Stomach smooth muscle (tissue), 2 donors: ENCODE measurements at regions not wholly inside any gene's neighbourhood (a gene's known extent, or its start where the extent isn't known, plus 50 kb on each side); places are given as distances from the start of the nearest gene placed in this dataset.

Experiments used
- H3K27ac ChIP-seq: one replicate; pipeline ENCODE4 v1.7.0; 2013; ENCODE audit warnings: mild to moderate bottlenecking, low read length, inconsistent platforms
- H3K27me3 ChIP-seq, 2 donors: one replicate each; pipeline ENCODE4 v1.7.0; 2013; ENCODE audit warnings: low read length in 2 of 2; ENCODE audit not compliant: insufficient read depth in 2 of 2, control insufficient read depth in 1 of 2
- H3K36me3 ChIP-seq, 2 donors: one replicate each; pipeline ENCODE4 v1.7.0; 2013; ENCODE audit warnings: low read length in 2 of 2; ENCODE audit not compliant: control insufficient read depth in 2 of 2, insufficient read depth in 2 of 2
- H3K4me1 ChIP-seq: one replicate; pipeline ENCODE4 v1.7.0; 2013; ENCODE audit warnings: low read length; ENCODE audit not compliant: control insufficient read depth, insufficient read depth
- H3K4me3 ChIP-seq, 2 donors: one replicate each; pipeline ENCODE4 v1.7.0; 2013; ENCODE audit warnings: low read length in 2 of 2
- H3K9ac ChIP-seq, 2 donors: one replicate each; pipeline ENCODE4 v1.7.0; 2013; ENCODE audit warnings: low read length in 2 of 2, mild to moderate bottlenecking in 1 of 2
- H3K9me3 ChIP-seq, 2 donors: one replicate each; pipeline ENCODE4 v1.7.0; 2013; ENCODE audit warnings: low read length in 2 of 2; ENCODE audit not compliant: control insufficient read depth in 2 of 2
- donor health status: healthy.
- donor health status: Pancreatic carcinoma.

DNA sequence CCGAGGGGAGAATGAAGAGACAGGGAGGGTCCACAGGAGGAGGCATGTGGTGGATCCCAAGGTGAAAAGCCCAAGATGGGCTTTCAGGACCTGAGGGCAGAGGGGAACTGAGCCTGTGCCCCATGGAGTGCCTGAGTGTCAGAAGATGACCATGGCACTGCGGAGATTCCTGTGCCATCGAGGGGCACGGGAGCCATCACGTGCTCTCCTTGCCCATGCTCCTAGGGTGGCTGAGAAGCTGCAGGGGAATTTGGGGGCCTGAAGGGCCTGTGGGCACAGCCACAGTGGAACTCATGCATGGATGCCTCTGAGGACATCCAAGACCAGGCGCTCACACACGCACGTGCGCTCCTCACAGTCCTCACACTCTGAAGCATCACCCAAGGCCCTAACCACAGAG, 56.1 kb upstream of the GLI2 start:
- no peaks in the 10 kb centered on the region for H3K9me3 ChIP-seq
- no peak overlapping the region for H3K9ac ChIP-seq
- H3K27ac ChIP-seq = no peak overlapping the region
- no peaks in the 10 kb centered on the region for H3K36me3 ChIP-seq
- H3K4me1 ChIP-seq = peaks cover 13% of the 10 kb centered on the region
- peaks cover 13 to 19% of the 10 kb centered on the region in 2 donors for H3K27me3 ChIP-seq
- no peak overlapping the region for H3K4me3 ChIP-seq

DNA sequence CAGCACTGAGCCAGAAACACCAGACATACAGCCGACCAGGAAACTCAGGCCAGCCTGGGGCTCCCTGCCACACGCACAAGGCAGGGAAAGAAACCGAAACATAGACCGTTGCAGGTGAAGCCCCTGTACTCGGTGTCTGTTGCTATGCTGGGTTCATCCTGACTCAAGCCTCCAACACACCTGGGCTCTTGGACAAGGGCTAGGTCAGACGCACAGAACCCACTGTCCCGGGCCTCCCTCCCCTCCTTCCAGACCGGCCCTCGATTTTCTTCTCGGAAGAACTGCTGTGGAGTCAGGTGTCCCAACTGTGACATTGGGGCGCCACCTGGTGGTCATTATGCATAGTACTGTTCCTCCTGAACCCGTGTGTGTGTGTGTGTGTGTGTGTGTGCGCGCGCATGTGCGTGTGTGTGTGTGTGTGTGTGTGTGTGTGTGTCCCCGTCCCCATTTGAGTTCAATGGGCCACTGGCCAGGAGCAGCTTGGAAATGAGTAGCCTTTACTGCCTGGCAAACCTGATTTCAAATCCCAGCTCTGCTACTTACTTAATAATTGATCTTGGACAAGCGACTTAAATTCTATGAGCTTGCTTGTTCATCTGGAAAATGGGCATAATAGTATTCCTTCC, 55.4 kb upstream of the GLI2 start:
- Histone ChIP-seq H3K36me3 (no peaks in the 10 kb centered on the region), H3K4me3 (peak overlapping the region in 1 of 2 donors; percentile 49), H3K4me1 (peaks cover 13% of the 10 kb centered on the region), H3K27me3 (peaks cover 11 to 14% of the 10 kb centered on the region in 2 donors), H3K9me3 (no peaks in the 10 kb centered on the region), H3K9ac (peak overlapping the region in 1 of 2 donors; percentile 29), H3K27ac (no peak overlapping the region)

DNA sequence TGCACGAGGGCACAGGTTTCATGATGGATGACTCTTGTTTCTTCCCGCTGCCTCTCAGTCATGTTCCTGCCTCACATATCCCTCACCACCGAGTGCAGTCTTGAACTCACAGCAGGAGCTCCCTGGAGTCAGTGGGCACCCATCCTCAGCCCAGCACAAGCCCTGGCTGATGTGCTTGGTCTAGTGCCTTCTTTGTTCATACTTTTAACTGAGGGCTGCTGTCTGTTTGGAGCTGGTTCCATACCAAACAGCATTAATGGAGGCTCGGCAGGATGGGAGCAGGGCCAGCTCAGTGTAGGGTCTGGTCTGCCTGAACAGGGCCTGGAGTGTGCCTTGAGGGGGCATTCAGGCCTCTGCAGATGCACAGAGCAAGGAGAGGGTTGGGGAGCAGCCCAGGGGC, 54.5 kb upstream of the GLI2 start:
- Histone ChIP-seq H3K4me3 (no peak overlapping the region), H3K9me3 (no peaks in the 10 kb centered on the region), H3K27ac (no peak overlapping the region), H3K27me3 (peaks cover 6% of the 10 kb centered on the region in 2 donors), H3K4me1 (peaks cover 13% of the 10 kb centered on the region), H3K9ac (no peak overlapping the region), H3K36me3 (no peaks in the 10 kb centered on the region)

DNA sequence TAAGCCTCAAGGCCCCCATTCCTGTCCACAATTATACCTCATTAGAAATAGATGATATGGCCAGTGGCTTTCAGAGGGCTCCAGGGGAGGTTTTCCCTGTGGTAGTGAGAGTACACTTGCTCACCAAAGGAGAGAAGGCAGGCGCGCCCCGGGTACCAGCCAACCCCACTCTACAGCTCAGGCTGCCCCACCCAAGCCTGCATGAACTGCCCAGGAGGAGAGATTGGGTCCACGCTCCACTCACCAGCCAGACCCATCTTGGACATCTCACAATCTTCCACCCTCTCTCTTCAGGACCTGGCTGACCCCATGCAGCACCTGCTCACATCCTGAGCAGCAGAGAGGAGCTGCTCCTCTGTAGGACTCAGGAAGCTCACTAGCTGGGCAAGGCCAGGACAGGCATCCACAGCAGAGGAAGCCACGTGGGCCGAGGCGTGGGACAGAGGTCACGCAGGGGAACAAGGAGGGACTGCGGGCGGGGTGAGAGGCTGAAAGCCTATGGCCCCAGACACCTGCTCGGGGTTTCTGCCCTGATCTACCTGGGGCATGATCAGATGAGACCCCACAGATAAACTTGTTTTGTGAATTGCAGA, 53.9 kb upstream of the GLI2 start:
- H3K4me1 ChIP-seq = peaks cover 13% of the 10 kb centered on the region
- no peak overlapping the region for H3K4me3 ChIP-seq
- peaks cover 5 to 6% of the 10 kb centered on the region in 2 donors for H3K27me3 ChIP-seq
- H3K27ac ChIP-seq = no peak overlapping the region
- no peaks in the 10 kb centered on the region for H3K9me3 ChIP-seq
- H3K36me3 ChIP-seq = no peaks in the 10 kb centered on the region
- no peak overlapping the region for H3K9ac ChIP-seq

DNA sequence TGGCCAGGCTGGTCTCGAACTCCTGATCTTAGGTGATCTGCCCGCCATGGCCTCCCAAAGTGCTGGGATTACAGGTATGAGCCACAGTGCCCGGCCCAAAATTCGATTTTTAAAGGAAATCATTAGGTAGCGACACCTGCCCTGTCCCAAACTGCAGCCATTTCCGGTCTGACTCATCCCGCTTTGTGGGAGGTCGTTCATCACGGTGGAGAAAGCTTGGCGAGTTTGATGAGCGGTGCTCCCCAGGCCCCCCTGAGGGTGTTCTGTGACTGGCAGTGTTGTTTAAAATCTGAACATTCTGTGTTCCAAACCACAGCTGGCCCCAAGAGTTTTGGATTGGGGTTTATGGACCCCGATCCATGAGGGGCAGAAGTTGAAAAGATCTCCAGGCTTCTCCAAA, 53.0 kb upstream of the GLI2 start:
- peaks cover 13% of the 10 kb centered on the region for H3K4me1 ChIP-seq
- H3K9me3 ChIP-seq = no peaks in the 10 kb centered on the region
- no peak overlapping the region for H3K27ac ChIP-seq
- H3K9ac ChIP-seq = no peak overlapping the region
- H3K36me3 ChIP-seq = no peaks in the 10 kb centered on the region
- H3K27me3 ChIP-seq = peaks cover 5 to 6% of the 10 kb centered on the region in 2 donors
- H3K4me3 ChIP-seq = no peak overlapping the region

DNA sequence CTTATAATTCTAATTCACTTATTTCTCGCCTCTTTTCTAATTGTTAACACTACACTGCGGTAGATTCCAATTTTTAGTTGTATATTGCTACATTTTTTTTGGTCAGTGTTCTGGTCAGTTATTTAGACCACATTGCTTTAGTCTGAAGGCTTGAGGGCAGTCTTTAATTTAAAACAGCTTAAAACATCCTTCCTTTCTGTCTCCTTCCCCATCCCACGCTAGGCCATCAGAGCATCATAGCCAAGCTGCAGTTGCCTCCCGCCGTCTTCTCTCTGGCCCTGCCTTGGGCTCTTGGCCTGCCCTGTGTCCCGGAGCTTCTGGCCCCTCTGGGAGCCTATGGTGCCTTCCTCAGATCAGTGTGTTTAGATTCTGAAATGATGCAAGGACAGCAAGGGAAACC, 52.6 kb upstream of the GLI2 start:
- H3K4me3 ChIP-seq = no peak overlapping the region
- H3K36me3 ChIP-seq = no peaks in the 10 kb centered on the region
- no peaks in the 10 kb centered on the region for H3K9me3 ChIP-seq
- peaks cover 13% of the 10 kb centered on the region for H3K4me1 ChIP-seq
- peaks cover 5 to 6% of the 10 kb centered on the region in 2 donors for H3K27me3 ChIP-seq
- H3K27ac ChIP-seq = no peak overlapping the region
- H3K9ac ChIP-seq = no peak overlapping the region

DNA sequence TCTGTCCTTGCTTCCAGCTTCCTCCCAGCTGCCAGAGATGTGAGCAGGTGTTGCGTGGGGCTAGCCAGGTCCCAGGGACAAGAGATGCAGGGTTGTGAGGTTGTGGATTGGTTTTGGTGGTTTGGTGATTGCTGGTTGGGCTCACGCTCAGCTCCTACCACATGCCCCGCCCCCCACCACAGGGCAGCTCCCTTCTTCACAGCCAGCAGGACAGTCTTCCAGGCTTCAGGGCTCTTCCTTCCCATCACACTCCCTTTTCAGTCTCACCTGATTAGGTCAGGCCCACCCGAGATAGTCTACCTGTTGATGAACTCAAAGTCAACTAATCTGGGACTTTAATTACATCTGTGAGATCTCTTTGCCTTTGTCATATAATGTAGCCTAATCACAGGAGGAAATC, 52.0 kb upstream of the GLI2 start:
- peaks cover 5 to 6% of the 10 kb centered on the region in 2 donors for H3K27me3 ChIP-seq
- no peak overlapping the region for H3K27ac ChIP-seq
- no peaks in the 10 kb centered on the region for H3K9me3 ChIP-seq
- H3K4me3 ChIP-seq = no peak overlapping the region
- H3K36me3 ChIP-seq = no peaks in the 10 kb centered on the region
- H3K9ac ChIP-seq = no peak overlapping the region
- H3K4me1 ChIP-seq = peaks cover 13% of the 10 kb centered on the region

DNA sequence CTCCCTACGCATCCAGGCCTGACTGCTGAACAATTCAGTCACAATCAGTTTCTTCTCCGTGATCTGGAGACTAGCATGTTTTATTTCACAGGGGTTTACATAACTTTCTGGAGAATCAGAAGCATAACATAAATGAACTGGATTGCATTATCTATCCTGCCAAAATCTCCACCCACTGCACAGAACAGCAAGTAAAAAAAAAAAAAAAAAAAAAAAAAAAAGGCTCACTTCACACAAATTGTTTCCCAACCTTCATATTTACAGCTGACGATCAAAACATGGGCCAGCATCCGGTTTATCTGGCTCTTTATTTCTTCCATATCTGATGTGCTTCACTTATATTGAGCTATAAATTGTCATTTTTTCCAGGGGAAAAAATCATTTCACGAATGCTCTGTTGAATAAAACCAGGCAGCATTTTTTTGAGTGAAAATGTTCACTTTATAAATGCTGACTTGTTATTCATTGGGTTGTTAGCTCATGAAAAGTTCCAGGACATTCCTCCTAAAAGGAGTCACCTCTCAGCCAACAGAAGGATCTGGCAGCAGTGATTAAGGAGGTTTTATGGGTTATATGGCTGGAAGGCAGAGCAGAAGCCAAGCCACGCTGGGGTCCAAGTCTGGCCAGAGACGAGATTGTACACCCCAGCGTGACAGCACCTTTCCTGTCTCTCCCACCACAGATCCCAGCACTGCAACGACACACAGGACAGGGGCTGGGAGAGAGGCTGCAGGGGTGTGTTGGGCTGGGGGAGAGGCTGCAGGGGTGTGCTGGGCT, 51.2 kb upstream of the GLI2 start:
- no peak overlapping the region for H3K4me3 ChIP-seq
- H3K27me3 ChIP-seq = peaks cover 4% of the 10 kb centered on the region in 2 donors
- peaks cover 13% of the 10 kb centered on the region for H3K4me1 ChIP-seq
- no peaks in the 10 kb centered on the region for H3K36me3 ChIP-seq
- H3K9me3 ChIP-seq = no peaks in the 10 kb centered on the region
- no peak overlapping the region for H3K9ac ChIP-seq
- H3K27ac ChIP-seq = no peak overlapping the region

DNA sequence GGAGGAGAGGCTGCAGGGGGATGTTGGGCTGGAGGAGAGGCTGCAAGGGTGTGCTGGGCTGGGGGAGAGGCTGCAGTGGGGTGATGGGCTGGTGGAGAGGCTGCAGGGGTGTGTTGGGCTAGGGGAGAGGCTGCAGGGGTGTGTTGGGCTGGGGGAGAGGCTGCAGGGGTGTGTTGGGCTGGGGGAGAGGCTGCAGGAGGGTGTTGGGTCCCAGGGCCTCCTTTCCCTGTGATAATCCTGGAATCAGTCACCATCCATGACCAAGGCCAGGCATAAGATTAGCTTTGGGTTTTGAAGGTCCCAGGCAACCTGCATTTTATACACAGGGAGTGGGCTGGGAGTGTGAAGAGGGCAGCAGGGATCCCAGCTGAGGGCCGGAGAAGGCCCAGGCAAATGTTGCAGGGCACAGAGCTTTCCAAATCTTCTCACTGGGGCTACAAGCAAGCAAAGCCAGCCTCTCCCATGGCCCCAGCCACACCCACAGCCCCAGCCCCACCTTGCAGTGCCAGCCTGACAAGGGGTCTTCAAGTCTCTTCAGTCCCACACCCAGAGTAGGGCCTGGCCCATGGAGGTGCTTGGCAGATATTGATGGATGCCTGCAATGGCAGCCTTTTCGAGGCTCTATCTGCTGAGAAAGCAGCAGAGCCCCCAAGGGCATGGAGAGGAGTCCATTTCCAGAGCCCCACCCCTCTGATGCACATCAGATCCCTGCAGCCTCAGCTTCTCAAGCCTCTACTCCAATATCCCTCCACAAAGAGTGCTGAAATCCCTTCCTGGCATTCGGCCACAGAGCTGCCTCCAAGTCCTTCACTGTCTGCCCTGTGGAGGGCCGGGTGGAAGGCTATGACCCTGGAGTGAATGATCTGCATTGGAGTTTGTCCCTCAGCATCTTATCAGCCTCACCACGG, 50.3 kb upstream of the GLI2 start:
- Histone ChIP-seq H3K27ac (no peak overlapping the region), H3K27me3 (peaks cover 0 to 4% of the 10 kb centered on the region in 2 donors), H3K4me1 (peaks cover 8% of the 10 kb centered on the region), H3K4me3 (no peak overlapping the region), H3K9me3 (no peaks in the 10 kb centered on the region), H3K36me3 (no peaks in the 10 kb centered on the region), H3K9ac (no peak overlapping the region)
